Renal pelvis (tissue), 1 donor: ENCODE measurements at regions not wholly inside any gene's neighbourhood (a gene's known extent, or its start where the extent isn't known, plus 50 kb on each side); places are given as distances from the start of the nearest gene placed in this dataset.
"Not testable (repeated sequence)": the region's sequence is repeated elsewhere in the genome, so short reads cannot be mapped to it uniquely, and the experiment has no call there.

Source experiments
- DNase-seq: peaks from one replicate; pipeline ENCODE4 v3.0.0-alpha.2; 2013

DNA sequence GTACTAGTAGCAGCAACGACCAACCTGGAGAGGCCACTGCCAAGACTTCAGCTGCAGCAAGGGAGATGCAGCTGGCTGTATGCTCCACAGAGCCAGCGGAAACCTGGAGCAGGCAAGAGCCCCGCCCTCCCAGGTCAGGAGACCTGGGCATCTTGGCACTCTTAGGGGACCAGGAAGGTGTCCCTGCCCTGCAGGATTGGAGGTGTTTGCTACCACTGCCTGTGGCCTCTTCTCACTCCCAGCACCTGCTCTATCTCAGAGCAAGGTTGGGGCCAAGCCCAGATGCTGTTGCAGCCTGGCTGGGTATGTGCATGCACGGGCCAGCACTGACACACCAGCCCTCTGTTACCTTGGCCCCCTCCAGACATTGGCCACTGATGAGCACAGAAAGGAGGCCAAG is 1512.8 kb downstream of the REEP3 start:
- no peak for DNase-seq

DNA sequence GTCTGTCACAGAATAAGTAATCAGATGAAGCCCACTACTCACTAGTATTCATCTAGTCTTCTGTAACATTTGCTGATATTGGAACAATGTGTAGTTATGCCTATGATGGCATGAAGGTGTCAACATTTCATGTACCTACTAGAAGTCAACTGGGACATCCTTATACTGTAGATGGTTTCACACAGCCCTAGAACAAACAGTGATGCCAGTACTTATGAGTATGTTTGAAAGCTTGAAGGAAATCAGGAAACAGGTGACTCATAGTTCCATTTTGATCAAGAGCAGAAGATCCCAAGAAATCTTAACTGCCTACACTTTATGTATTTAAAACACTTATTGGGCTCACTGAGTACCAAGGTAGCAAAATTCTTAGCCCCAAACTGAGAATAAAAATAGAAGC is 1519.6 kb downstream of the REEP3 start:
- DNase-seq: no peak

DNA sequence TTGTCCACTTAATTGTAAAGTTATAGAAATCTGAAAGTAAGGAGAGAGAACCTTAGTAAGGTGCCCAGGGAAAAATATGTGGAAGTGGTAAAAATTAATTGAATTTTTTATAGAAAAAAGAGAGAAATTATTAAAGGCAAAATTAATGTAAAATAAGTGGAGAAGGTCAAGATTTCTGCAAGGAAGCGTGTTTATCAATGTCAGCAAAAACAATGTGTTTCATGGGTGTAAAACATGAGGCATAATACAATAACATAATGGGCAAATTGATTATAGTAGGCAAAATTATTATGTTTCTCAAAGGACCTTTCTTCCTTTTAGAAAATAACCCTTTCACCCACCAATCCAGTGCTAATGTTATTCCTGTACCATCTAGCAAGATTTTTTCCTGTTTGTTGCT is 1520.1 kb downstream of the REEP3 start:
- no peak for DNase-seq

DNA sequence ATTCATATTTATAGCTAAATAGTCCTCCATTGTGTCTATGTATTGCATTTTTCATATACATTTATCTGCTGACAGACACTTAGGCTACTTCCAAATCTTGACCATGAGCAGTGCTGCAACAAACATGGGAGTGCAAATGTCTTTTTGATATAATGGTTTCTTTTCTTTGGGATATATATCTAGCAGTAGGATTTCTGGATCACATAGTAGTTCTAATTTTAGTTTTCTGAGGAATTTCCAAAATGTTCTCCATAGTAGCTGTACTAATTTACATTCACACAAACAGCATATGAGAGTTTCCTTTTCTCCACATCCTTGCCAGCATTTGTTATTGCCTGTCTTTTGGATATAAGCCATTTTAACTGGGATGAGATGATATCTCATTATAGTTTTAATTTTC is 1521.3 kb downstream of the REEP3 start:
- DNase-seq: no peak

DNA sequence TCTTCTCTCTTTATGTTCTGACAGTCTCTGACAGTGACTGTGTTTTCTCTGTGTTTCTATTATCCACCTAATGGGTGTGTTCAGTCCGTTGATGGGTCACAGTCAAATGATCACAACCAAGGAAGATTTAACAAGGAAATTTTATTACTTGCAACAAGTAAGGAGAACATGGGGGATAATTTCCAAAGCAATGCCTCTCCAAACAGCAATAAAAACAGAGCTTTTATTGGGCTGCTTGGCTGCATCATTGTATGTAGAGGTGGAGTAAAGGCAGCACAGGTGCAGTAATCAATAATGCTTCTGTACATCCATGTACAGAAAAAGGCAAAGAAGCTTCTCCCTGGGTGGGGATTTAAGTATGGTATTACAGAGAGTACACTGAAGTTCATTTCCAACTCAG is 1525.6 kb downstream of the REEP3 start:
- DNase-seq: no peak

DNA sequence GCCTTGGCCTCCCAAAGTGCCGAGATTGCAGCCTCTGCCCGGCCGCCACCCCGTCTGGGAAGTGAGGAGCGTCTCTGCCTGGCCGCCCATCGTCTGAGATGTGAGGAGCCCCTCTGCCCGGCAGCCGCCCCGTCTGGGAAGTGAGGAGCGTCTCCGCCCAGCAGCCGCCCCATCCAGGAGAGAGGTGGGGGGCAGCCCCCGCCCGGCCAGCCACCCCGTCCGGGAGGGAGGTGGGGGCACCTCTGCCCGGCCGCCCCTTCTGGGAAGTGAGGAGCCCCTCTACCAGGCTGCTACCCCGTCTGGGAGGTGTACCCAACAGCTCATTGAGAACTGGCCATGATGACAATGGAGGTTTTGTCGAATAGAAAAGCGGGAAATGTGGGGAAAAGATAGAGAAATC is 1530.9 kb downstream of the REEP3 start:
- DNase-seq: not testable (repeated sequence)

DNA sequence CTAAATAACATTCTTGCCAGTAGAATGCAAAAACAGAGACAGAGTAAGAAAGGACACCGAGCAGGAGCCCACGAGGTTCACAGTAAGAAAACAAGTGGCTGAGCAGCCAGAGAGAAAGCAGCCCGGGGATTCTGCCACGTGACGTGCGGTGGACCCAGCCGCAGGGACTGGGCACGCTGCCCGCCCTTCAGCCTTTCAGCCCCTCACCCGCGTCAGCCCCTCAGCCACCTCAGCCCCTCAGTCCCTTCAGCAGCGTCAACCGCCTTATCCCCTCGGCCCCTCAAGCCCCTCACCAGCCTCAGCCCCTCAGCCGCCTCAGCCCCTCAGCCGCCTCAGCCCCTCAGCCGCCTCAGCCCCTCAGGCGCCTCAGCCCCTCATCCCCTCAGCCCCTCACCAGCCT is 1532.2 kb downstream of the REEP3 start:
- DNase-seq: not testable (repeated sequence)

DNA sequence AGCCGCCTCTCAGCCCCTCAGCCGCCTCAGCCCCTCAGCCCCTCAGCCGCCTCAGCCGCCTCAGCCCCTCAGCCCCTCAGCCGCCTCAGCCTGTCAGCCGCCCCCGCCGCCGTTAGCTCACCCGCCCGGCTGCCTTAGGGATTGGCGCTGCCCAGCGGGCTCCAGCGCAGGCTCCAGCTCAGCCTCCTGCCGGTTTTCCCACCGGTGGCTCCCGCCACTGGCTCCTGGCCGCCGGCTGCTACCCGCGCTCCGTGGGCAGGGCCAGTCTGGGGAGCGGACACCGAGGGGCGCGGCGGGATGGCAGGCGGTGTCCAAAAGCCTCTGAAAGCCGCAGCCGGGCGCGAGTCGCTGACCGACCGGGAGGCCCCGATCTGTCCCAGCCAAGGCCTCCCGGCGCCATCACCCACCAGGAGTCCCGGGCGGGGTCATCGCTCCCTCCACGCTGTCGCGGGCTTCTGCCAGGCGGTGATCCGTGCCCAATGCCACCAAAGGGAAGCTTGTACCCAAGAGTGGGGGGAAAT is 1532.7 kb downstream of the REEP3 start:
- DNase-seq: not testable (repeated sequence)

DNA sequence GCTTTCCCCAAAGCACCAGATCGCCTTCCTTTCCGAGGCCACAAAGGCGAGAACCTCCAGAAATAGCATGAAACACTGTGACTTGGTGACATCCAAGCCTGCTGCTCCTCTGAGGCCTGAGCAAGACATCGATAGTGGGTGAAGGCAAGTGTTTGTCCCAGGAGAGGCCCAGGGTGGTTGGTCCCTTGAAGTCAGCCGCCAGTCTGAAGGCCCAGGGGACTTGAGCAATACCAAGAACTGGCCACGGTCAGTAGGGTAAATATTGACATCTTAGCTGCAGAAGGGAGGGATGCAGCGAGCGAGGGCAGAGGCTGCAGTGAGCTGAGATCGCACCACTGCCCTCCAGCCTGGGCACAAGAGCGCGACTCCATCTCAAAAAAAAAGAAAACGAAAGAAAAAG is 1533.5 kb downstream of the REEP3 start:
- not testable (repeated sequence) for DNase-seq

DNA sequence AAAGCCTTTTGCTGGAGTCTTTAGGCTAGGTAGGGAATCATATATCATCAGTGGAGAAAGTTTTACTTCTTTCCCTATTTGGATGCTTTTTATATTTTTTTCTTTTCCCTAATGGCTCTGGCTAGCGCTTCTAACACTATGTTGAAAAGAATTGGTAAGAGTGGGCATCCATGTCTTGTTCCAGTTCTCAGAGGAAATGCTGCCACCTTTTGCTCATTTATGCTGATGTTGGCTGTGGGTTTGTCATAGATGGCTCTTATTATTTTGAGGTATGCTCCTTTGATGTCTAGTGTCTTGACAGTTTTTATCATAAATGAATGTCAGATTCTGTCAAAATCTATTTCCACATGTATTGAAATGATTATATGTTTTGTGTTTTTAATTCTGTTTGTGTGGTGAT is 1544.1 kb downstream of the REEP3 start:
- DNase-seq: no peak

DNA sequence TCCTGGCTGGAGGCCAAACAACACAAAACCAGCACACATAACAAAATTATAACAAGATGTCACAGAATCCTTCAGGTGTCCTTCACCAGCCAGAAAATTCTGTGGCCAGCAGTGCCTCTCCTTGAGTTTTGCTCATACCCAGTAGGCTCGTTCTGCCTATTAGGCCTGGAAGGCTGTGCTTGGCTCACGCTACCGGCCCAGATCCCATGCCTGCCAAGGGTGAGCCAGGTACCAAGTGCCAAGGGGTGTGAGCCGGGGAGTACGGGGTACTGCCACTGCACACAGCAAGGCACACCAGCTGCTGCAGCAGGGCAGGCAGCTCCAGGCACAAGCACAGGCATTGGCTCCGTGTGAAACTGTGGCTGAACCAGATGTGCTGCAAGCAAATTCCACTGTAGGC is 1562.0 kb downstream of the REEP3 start:
- no peak for DNase-seq

DNA sequence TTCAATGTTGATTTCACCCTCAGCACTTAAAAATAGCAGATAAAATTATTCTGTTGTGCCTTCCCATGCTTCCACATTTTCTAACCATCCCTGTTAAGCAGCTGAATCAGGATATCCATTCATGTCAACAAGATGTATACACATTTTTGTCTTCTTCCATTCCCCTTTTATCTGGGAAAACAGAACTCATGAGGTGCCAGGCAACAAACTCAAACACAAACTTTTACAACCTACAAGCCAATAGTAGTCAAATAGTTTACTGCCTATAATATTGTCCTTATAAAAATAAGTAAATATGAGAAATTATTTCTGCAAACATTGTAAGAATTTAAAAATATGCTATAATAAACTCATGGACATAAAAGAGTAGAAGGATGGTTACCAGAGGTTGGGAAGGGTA is 1569.8 kb downstream of the REEP3 start:
- no peak for DNase-seq

DNA sequence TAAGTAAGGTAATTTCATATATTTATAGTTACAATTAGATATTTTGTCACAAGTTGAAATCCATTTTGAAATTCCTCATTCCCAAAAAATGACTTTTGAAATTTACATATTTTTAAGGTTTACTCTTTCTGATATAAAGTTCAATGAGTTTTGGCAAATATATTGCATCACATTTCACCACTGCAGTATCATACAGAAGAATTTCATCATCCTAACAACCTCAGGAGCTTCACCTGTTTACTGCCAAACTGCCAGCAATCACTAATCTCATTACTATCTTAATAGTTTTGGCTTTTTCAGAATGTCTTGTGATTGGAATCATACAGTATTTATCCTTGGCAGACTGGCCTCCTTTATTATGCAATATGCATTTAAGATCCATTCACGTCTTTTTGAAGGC is 1578.9 kb downstream of the REEP3 start:
- no peak for DNase-seq

DNA sequence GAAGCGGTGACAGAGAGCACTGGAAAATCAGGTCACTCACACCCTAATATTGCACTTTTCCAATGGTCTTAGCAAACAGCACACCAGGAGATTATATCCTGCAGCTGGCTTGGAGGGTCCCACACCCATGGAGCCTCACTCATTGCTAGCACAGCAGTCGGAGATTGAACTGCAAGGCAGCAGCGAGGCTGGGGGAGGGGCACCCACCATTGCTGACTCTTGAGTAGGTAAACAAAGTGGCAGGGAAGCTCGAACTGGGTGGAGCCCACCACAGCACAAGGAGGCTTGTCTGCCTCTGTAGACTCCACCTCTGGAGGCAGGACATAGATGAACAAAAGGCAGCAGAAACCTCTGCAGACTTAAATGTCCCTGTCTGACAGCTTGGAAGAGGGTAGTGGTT is 1579.7 kb downstream of the REEP3 start:
- not testable (repeated sequence) for DNase-seq

DNA sequence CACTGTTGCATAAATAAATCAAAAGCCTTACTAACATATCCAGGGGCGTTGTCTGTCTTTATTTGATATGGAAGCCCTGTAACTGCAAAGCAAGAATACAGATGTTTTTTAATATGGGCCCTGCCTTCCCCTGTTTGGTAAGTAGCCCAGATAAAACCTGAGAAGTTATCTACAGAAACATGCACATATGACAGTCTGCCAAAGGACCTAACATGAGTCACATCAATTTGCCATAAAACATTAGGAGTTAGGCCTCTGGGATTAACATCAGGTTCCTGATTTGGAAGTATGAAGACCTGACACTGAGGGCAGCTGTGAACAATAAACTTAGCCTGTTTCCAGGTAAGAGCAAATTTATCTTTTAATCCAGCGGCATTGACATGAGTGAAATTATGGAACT is 1588.8 kb downstream of the REEP3 start:
- DNase-seq: no peak

DNA sequence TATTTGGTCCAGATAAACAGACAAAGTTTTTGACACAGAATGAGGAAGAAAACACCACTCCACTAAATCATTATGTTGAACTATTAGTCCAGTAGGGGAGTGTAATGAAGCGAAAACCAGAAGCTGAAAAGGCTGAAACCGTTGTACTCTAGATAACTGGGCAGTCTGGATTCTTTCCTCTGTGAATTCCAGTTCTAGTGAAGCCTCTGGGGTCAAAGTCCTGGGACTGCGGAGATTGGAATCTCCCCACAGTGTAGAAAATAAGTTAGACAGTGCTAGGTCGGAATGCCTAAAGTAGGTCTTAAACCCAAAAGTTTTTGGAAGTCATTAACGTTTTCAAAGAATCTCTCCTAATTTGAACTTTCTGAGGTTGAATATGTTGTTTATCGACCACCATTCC is 1589.9 kb downstream of the REEP3 start:
- DNase-seq: not testable (repeated sequence)

DNA sequence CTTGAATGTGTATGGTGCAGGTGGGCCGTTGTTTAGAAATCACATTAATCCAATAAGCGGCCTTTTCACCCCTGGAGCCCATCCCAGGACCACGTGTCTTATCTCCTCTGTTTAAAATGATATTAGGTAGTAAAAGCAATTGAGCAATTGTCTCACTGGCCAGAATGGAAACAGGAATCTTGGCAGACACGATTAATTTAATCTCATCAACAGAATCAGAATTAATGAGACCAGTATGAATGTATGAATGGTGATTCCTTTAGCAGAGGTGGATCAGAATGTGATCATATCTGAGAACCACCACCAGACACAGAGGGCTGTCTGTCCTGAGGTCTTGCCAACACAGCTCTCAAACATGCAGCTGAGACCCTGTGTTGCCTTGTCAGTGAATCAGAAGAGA is 1591.4 kb downstream of the REEP3 start:
- DNase-seq: no peak

DNA sequence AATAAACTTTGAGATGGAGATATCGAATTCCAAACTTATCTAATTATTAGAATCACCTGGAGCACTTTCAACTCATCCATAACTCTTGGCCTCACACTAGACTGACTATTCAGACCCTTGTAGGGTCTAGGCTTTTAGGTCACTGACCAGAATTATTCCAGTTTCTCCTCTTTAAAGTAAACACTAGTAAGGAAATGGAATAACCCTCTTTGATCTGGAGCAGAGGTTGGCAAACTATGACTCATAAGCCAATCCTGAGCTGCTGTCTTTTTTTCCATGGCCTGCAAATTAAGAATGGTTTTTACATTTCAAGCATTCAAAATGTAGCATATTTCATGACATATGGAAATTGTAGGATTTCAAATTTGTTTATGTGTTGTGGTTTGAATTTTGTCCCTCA is 1601.9 kb downstream of the REEP3 start:
- no peak for DNase-seq

DNA sequence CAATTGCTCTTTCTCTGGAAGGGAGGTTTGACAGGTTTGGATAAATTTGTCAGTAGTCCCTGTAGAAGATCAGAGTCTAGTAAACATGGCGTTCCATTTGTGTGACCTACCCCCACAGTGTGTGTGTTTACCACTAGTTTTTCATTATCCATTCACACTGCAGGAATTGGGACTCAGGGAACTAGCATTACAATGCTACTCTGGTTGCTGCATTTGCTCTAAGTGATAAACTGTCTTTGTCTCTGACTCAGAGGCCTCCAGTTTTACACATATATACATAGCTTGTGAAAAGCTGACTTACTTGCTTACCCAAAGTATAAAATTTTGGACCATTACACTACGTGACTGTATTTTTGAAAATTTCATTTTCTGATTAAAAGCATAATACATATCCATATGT is 1604.0 kb downstream of the REEP3 start:
- DNase-seq: no peak

DNA sequence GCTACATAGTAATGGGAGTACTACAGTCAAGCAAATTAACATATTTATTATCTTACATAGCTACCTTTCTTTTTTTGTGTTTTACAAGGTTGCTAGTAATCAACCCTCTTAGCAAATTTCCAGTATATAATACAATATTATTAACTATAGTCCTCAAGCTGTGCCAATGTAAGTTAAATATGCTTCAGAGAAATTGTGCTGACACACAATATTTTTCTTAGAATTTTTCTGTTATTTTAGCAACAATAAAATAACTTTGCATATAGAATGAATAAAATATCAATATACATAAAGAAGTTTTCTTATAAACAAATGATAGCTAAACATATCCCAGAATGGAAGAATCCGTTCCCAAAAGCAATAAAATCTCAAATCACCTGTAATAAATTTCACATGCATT is 1605.1 kb downstream of the REEP3 start:
- DNase-seq: no peak

DNA sequence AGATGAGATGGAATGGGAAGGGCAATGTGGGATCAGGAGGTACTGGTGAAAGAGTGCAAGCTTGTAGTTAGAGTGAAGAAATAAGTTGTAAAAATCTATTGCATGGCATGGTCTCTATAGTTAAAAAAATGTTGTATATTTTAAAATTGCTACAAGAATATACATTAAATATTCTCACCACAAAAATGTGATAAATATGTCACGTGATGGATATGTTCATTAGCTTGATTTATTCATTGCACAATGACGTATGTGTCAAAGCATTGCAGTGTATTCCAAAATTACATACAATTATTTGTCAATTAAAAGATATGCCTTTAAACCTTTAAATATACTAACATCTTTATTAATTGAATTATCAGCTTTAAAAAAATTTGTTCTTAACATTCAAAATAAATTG is 1607.1 kb downstream of the REEP3 start:
- no peak for DNase-seq

DNA sequence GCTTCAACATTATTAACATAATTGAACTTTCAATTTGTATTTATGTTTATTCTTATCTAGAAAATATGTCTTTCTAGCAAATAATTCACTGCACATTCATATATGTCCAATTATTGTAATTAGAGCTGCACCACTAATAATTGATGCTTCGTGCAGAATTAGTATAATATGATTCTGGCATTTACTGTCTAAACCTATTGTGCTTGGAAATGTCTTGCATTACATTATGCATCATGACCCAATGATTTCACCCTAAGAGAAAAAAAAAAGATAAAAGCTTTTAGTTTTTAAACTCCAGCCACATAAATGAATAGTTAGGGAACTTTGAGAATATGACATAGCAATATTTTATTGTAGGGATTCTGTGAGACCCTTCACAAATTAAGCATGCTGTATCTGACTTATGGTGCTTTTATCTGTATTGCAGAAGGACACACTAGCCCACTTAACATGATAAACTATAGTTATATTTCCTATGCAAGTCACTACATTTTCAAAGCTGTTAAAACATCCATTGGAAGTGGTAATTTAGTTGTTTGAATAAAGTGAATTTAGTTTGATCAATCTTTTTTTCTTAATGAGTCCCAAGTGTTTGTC is 1609.1 kb downstream of the REEP3 start:
- no peak for DNase-seq

DNA sequence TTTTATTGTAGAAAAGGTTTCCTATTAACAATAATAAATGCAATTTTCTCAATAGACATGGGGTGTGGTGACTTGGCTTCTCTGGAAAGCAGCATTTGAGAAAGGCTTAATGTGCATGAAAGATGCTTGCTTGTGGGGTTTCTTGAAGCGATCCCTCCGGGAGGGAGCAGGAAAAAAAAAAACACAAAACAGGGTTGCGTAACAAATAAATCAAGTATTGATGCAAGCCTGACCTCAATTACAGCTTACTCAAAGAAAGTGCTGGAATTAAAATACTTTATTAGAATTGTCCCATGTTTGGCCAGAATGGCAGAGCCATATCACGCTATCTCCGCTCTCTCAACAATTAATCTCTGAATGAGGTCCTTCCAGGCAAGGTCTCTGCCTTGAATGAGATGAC is 1612.5 kb downstream of the REEP3 start:
- no peak for DNase-seq

DNA sequence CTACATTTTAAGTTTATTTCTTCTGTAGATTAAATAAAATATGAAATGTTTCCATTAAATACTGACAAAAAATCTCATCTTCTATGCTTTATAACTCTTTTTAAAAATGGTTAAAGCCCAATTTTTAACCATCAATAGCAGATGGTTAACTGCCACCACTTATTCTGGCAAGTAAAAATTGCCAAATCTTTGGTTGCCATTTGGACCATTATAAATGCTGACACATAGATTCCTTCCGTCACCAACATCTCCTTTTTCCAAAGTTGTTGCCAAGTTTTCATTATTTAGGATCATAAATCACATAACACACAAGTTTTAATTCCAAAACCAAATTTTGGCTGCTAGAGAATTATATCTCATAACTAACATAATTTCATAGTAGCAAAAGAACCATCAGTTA is 1614.3 kb downstream of the REEP3 start:
- DNase-seq: no peak
